NOMO-1 treated with DMSO at 0.1 percent for 48 hours (cell line): ENCODE measurements at regions not wholly inside any gene's neighbourhood (a gene's known extent, or its start where the extent isn't known, plus 50 kb on each side); places are given as distances from the start of the nearest gene placed in this dataset.

Source experiments
- DNase-seq: peaks from one replicate; lab custom pipeline; 2025; ENCODE audit not compliant: unreplicated experiment; lab: John Stamatoyannopoulos, UW

GRCh38 chr7:11294218-11294617 is 320.5 kb downstream of the PHF14 start:
- DNase-seq: no peak

- DNase-seq: no peak
Observed at GRCh38 chr7:11294965-11295364, 321.3 kb downstream of the PHF14 start.

DNA sequence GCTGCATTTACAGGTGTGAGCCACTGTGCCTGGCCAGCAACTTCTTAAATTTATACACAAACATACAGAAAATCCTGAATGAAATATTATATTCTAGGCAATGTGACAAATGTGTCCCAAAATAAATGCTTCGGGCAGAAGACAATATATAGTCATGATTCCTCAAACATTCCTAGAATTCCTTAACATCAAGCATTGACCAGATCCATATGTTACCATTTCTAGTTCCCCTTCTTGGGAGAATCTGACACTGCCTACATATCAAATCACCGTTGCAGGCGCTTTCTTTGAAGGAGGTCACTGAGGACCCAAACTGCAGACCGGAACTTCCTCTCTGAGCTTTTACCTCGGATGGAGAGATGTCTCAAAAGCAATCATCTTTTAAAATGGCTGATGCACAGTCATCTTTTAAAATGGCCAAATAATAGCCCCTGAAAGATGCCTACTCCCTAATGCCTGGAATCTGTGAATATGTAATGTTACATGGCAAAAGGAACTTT is 323.5 kb downstream of the PHF14 start:
- DNase-seq: no peak

DNA sequence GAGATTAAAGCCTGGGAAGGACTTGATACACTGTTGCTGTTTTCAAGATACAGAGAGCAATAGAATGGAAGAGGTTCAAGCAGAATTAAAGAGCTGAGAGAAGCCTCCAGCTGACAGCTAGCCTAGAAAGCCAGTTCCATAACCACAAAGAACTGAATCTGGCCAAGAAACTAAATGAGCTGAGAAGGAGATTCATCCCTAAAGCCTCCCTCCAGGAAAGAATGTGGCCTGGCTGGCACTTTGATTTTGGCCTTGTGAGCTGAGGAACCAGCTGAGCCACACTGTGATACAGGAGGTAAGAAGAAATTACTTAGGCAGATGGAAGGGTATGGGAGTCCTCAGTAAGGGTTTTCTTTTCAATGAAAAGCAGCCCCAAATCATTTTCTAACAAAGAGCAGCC is 324.1 kb downstream of the PHF14 start:
- no peak for DNase-seq

DNA sequence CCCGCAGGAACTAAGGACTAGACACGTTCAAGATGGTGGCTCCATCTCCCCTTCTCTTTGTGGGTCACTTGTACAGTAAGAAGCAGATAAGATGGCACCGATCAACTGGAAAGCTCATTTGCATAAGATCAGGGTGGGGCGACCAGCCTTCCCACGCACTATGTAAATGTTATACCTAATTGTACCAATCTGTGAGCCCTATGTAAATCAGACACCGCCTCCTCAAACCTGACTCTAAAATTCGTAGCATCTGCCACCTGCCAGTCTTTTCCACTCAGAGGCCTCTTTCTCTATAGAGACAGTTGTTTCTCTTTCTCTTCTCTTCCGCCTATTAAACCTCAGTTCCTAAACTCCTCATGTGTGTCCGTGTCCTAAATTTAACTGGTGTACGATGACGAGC is 324.5 kb downstream of the PHF14 start:
- no peak for DNase-seq

DNA sequence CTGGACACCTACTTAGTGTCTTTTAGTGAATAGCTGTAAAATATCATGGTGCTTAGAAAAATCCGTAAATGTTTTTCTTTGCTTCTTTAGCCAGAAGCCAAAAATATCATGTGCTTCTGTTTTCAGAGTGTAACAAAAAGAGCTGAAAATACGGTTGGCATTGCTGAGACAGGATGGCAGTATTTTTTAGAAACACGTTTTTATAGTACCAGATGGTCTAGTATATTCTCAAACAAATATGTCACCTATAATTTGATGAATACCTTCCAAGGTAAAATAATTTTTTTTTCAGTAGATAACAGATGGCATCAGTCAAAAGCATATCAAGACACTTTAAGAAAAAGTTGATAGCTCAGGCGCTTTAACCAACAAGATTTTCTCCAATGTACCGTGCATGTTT is 326.6 kb downstream of the PHF14 start:
- DNase-seq: no peak

- no peak for DNase-seq
Observed at GRCh38 chr7:11302121-11302520, 328.4 kb downstream of the PHF14 start.

- DNase-seq: no peak
Observed at GRCh38 chr7:11313801-11314200, 340.1 kb downstream of the PHF14 start.

- no peak for DNase-seq
Observed at GRCh38 chr7:11315666-11316258, 342.1 kb downstream of the PHF14 start.

DNA sequence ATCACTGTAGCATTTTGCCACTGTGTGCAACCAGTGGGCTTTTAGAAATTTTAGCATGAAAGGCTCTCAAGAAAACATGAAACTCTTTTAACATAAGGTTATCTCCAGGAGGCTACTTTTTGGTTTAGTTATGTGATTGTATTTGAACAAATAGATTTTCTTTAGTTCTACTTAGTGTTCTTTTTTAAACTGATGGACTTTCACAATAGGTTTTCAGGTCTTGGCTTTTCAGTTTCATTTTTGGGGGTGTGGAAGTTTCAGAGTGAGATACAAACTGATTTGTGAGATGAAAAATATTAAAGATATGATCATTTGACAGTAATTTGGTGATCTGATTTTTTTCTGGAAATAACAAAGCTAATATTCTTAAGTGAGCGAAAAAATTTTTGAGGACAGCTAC is 344.1 kb downstream of the PHF14 start:
- no peak for DNase-seq

DNA sequence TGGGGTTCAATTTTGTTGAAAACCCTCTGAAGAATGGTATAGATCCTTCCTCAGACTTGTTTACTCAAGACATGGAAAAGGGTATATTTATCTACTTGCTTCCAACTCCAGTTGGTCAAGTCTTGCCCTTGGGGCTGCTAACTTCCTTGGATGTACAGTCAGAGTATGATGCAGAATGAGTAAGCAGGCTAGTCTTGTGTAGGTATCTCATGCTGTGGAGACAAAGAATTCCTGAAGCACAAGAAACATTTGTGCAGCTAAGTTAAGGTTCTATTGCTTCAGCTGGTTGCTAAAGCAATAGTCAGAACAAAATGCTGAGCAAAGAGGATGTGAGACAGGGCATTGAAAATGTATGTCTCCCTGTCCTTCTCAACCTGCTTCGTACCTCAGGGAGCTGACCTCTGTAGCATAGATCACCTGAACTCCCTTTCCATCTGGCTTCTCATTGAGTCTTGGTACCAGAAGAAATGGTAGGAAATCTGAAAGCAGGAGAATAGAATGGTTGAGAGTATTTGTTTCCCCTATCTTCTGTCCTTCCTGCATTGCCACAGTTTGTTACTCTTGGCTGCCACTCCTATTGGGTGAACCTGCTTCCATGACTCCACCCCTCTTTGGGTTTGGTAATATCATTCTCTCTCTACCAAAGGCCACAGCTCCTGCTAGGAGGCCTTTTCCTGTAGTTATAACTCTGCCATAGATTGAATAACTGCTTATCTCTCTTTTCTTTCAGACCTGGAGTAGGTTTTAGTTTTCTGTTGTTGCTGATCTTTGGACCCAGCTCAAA is 346.0 kb downstream of the PHF14 start:
- peak; percentile 15 for DNase-seq
